SU-DHL-6 (cell line): ENCODE measurements at regions not wholly inside any gene's neighbourhood (a gene's known extent, or its start where the extent isn't known, plus 50 kb on each side); places are given as distances from the start of the nearest gene placed in this dataset.

Experiments used
- CTCF ChIP-seq: fragments of 200-600 bp; sonication (generic); IDR thresholded peaks from one replicate; pipeline ENCODE4 v1.5.1; 2017; ENCODE audit warnings: antibody characterized with exemption, mild to moderate bottlenecking, low read length, moderate library complexity; ENCODE audit not compliant: insufficient read depth, poor library complexity, severe bottlenecking
- EZH2phosphoT487 ChIP-seq: fragments of 200-600 bp; sonication (generic), shearing (Covaris generic); conservative IDR thresholded peaks from 2 replicates; pipeline ENCODE4 v1.6.1; 2018; ENCODE audit warnings: mild to moderate bottlenecking, antibody characterized with exemption, low read length, moderate library complexity, mixed read lengths

- TF ChIP-seq CTCF (no peak), EZH2phosphoT487 (no peak)
These were observed 158.7 kb upstream of the SYT13 start for GRCh38 chr11:45444796-45445195.
